Activated CD4-positive, CD25-positive, alpha-beta regulatory T cell treated with anti-CD3 and anti-CD28 coated beads, Interleukin-2, amount 50 U/mL, for 16 hours (primary cell): ENCODE measurements at regions not wholly inside any gene's neighbourhood (a gene's known extent, or its start where the extent isn't known, plus 50 kb on each side); places are given as distances from the start of the nearest gene placed in this dataset.
A peak's percentile ranks its signal among the peaks of the same experiment; 100 is the strongest.
"Not testable (repeated sequence)": the region's sequence is repeated elsewhere in the genome, so short reads cannot be mapped to it uniquely, and the experiment has no call there.

Source experiments
- DNase-seq: peaks from one replicate; pipeline ENCODE4 v3.0.0-alpha.2; 2020; ENCODE audit warnings: low read depth, low spot score

DNA sequence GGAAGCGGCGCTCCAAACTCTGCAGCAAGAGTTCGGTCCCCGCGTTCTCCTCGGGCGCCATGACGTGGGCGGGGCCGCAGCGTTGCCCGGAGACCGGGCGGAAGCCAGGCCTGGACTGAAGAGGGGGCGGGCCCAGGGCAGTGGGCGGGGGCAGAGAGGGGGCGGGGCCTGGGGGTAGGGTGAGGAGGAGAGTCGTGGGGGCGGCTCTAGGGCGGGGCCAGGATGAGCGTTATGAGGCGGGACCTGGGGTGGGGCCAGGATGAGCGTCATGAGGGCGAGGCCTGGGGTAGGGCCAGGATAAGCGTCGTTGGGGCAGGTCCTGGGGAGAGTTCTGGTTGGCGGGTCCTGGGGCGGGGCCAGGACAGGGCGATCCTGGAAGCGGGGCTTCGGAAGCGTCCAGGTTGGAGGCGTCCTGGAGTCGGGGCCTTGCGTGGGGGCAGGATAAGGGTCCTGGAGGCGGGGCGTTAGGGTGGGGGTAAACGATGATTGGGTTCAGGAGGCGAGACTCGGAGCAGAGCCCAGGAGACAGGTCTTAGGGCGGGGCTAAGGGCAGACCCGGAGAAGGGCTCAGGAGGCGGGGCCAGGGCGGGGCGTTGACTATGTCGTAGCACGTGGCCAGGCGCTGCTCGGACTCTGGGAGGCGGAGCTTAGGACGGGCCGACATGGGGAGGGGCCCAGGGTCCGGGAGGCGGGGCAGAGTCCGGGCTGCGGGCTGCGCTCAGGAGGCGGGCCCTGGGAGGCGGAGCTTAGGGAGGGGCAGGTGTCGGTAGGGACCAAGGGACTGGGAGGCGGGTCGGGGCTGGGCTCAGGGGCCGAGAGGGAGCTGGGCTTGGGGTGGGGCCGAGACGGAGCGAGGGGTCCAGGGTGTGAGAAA, 131.1 kb upstream of the ALDH3B2 start:
- DNase-seq: peak; percentile 93

DNA sequence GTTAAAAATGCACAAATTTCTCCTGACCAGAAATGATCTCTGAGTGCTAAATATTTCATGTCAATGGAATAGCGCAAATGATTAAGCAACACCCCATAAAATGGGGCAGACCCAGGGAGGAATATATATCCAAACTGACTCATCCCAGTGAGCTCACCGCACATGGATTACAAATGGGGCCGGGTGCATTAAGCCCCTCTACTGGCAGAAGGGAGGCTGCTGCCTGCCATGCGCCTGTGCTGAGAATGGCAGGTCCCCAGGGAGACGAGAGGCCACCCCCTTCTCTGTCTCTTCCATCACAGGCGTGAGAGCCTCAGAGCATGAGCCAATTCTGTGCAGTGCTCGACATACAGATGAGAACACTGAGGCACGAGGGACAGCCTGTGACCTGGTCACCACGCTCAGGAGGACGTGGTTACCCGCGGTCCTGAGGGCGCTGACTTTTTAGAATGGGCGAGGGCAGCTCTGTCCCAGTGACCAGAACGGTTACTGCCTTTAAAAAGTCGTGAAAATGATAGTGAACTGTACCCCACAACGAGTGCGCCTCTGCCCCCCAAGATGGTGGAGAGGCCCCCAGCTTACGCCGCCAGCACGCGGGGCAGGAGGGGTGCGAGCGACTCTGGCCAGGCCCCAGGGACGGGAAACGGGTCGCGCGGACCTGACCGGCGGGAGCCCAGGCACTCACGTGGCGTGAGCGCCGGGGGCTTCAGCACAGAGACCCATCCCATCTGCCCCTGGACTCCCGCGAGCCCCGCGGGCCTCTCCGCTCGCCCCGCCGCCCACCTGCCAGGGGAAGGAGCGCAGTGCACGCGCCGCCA, 130.2 kb upstream of the ALDH3B2 start:
- DNase-seq: not testable (repeated sequence)

DNA sequence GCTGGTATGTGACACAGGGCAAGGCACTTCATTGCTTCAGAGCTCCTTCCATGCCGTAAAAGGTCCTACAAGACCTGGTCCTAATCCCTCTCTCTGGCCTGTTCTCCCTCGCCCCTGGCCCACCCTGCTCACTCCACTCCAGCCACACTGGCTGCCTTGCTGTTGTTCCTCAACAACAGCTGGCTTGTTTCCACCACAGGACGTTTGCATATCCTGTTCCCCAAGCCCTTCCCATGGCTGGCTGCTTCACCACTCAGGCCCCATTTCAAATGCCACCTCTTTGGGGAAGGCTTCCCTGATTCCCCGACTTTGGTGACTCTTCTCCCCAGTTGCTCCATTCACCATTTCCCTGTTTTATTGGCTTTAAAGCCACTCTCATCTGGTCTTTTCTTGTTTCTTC, 129.1 kb upstream of the ALDH3B2 start:
- not testable (repeated sequence) for DNase-seq

DNA sequence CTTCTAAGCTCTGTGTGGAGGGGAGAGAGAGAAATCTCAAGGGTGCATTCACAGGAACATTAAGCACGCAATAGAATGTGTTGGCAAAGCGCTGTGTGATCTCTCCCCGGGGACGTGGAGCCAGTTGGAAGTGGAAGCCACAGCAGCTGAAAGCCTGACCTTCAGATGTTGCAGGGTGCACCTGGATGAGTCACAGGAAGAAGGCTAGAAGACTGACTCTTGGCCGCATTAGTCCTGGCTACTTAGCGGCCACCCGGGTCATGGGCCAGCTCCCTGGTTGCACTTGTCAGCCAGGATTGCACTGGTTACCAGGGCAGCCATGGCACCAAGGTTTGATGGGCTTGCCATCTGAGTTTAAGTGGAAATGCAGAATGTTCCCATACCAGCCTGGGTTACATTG, 128.6 kb upstream of the ALDH3B2 start:
- DNase-seq: not testable (repeated sequence)

DNA sequence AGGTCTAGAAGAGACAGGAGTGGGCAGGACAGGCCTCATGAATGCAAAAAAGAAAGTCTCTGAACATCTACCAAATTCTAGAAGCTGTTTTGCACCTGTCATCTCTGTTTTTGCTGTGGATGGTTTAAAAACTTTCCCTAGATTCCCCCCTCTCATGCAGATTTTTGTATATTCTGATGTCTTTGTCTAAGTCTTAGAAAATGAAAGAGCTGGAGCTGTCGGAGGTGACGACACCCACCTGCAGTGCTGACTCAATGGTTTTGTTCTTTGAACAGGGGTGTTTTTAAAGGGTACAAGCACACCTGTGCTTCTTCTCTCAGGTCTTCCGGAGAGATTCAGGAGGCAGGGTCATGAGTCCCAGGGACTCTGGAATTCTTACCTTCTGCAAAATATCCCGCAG, 128.2 kb upstream of the ALDH3B2 start:
- not testable (repeated sequence) for DNase-seq

DNA sequence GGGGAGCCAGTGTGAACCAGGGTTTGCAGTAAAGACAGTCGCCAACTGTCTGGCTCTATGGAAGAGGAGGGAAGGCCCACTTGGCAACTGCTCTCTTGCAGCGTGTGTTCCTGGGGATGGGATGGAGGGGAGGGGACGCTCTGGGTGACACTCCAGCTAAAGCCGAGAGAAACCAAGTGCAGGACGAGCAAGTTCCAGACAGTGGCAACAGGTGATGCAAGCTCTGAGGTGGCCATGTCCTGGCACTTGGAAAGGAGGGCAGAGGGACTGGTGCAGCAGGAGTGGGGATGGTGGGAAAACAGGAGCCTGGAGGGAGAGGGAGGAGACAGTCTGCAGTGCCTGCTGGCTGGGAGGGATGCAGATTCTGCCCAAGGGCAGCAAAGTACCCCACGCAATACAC, 127.0 kb upstream of the ALDH3B2 start:
- DNase-seq: not testable (repeated sequence)

DNA sequence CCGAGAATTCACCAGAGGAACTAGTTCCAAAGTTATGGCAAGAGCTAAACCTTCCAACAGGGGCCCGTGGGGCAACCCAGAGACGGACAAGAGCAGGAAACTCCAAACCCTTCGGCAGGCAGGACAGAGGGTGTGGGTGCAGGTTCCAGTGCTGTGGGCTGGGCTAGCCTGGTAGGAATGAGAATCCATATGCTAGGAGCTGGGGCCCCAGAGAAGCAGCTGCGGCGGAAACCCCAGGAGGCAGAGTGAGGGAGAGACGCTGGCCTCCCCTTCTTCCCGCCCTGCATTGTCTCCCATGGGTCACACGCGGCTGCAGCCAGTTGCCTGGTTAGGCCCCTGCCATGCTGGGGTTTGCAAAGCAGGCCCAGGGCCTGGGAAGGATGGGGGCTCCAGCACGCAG, 126.2 kb upstream of the ALDH3B2 start:
- not testable (repeated sequence) for DNase-seq

DNA sequence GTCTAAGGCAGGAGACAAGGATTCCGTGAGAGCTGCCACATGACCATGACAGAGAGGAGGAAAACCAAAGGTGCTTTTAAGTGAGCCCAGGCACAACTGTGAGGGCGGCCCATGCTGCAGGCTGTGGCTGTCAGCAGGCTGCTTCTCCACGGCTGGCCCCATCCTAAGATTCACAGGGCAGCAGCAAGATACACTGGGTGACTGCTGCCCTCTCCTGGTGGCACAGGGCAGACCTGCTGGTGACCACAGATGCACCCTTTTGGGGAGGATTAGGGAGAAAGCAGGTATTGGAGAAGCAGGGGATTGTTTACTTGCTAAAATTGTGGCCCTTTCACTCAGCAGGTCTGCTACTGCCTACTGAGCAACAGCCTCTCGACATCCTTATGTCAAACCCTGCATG, 125.4 kb upstream of the ALDH3B2 start:
- not testable (repeated sequence) for DNase-seq

DNA sequence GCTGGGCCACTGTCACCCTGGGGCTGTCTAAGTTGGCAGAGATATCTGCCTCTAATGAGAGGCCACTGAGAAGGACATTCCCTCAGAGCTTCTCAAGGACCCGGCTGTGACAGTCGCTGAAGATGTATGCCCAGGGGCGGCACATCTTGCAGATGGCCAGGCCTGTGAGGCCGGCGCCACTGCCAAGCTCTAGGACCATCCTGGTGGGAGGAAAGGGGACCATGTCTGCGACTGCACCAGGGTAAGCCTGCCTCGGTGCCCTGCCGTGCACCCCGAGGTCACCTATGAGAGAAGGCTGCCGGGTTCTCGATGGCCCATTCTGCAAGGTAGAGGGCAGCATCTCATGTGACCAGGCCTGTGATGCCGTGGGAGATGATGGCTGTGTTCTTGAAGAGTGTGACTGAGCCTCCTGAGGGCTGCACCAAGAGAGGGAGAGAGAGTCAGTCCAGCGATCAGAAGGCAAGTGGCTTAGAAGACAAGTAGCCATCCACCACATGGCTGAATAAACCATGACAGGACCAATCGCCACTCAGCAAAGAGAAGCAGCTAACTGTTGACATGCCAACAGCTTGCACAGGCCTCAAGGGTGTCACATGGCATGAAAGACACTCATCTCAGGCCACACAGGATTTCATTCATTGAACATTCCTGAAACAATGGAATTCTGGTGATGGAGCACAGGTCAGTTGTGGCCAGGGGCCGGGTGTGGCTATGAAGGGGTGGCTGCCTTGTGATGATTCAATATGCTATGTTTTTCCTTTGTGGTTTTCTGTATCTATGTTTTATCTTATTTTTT, 123.5 kb upstream of the ALDH3B2 start:
- DNase-seq: not testable (repeated sequence)

DNA sequence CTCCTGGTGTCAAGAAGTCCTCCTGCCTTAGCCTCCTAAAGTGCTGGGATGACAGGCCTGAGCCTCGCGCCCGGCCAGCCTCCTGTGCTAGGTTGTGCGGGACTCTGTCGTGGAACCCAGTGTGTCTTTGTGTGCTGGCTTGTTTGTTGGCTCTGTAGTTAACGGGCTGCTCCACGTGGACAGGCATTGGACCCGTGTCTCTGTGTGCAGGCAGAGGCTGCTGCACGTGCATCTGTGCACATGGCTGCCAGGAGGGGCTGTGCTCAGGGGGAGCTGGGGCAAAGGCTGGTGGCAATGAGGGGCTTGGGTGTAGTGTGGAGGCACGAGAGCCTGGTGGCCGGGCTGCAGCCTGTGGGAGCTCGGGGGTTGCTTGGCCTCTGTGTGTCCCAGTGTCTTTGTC, 121.3 kb upstream of the ALDH3B2 start:
- DNase-seq: no peak

DNA sequence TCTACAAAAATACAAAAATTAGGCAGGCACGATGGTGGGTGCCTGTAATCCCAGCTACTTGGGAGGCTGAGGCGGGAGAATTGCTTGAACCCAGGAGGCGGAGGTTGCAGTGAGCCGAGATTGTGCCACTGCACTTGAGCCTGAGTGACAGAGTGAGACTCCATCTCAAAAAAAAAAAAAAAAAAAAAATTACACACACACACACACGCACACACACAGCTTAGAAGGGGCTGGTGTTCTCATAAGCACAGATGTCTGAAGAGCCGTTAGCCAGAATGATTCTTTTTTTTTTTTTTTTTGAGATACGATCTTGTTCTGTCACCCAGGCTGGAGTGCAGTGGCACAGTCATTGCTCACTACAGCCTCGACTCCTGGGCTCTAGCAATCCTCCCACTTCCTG, 119.3 kb upstream of the ALDH3B2 start:
- not testable (repeated sequence) for DNase-seq

DNA sequence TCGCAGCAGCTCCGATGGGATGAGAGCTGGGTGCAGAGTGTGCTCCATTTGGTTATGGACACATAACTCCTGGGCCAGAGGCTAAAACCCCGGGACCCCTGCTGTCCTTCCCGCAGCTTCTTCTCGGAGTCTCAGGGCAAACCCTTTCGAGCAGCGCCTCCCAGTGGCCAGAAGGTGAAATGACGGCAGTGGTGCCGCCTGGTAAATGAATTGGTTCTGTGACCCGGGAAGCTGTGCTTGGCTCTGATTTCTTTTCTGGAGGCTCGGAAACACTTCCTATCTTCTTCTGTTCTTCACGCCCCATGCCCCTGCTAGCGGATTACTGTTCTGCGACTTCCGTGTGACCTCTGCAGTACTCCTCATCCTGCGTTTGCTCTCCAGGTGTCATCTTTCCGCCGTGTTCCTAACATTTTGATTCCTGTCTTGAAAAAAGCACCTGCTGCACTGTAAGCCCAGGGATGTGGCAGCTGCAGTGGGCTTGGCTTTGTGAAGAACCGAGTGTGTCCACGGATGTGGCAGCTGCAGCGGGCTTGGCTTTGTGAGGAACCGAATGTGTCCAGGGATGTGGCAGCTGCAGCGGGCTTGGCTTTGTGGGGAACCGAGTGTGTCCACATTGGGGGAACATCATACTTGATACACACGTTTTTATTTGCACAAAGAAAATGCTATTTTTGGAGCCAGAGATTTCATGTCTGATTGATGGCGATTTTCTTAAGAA, 118.0 kb upstream of the ALDH3B2 start:
- DNase-seq: not testable (repeated sequence)

DNA sequence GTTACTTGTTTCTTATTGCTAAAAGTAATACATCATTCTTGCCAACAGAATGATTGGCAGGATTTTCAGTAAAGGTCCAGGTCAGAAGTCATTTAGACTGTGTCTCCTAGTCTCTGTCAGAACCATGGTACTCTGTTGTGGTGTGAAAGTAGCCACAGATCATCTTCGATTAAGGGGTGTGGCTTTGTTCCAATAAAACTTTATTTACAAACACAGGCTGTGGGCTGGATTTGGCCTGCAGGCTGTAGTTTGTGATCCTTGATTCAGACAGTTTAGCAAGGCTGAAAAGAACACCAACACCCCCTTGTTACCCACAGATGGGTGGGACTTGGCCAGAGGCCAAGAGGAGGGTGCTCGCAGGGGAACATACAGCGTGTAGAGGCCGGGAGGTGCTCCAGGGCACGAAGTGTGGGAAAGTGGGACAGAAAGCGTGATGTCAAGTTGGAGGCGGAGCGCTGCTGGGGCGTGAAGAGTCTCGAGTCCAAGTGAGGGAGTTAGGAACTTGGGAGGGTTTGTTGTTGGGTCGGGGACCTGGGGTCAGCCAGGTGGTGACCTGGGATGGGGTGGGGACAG, 117.3 kb upstream of the ALDH3B2 start:
- not testable (repeated sequence) for DNase-seq

DNA sequence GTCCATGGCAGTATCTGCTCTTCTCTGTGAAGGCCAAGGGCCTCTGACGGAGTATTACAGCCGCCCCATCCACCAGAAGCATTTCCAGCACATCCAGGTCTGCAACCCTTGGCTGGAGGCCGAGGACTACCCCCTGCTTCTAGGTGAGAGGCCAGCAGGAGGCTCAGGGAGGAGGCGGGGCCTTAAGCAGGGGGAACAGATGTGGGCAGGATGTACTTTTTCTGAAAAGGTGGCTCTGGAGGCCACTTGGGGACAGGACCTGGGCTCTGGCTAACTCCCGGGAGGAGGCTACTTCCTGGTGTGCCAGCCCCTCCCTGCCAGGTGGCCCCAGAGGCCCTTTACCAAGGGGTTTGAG, 113.9 kb upstream of the ALDH3B2 start:
- DNase-seq: not testable (repeated sequence)

DNA sequence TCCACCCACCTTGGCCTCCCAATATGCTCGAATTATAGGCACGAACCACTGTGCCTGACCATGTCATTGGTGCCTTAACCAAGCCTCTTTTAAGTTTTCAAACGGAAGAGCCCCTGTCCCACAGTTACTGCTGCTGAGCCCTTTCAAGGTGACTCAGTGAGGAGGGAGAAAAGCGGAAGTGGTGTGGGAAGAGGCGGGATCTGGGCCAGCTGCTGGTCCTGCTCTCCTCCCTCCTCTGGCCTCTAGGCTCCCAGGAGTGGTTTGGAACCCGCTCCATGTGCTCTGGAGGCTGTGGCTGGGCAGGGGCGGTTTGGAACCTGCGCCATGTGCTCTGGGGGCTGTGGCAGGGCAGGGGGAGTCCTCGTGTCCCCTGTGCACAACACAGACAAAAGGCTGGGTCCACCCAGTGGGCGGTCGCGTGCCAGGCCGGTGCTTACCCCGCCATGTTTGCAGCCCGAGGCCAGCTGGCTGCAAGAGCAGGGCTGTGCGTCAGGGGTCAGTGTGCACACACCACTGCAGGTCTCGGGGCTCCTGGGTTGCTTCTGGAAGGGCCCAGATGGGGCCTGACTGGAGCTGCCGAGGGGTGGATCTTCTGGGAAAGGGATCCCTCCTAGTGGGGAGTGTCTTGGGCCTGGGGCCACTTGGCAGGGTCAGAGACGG, 113.4 kb upstream of the ALDH3B2 start:
- DNase-seq: not testable (repeated sequence)

DNA sequence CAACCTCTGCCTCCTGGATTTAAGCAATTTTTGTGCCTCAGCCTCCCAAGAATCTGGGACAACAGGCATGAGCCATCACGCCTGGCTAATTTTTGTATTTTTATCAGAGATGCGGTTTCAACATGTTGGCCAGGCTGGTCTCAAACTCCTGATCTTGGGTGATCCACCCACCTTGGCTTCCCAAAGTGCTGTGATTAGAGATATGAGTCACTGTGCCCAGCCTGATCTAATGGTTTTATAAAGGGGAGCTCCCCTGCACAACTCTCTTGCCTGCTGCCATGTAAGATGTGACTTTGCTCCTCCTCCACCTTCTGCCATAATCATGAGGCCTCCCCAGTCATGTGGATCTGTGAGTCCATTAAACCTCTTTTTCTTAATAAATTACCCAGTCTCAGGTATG, 107.5 kb upstream of the ALDH3B2 start:
- DNase-seq: not testable (repeated sequence)

DNA sequence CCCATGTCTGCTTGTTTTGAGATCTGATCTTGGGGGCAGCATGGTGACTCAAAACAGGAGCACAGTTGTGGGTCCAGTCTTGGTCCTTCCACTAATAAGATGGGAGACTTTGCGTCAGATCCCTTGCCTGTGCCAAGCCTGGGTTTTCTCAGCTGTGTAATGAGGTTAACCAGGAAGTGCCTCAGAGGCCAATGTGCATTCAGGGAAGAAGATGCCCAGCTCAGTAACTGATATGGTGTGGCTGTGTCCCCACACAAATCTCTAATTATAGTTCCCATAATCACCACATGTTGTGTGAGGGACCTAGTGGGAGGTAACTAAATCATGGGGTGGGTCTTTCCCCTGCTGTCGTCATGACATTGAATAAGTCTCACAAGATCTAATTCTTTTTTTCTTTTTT, 107.1 kb upstream of the ALDH3B2 start:
- DNase-seq: not testable (repeated sequence)

DNA sequence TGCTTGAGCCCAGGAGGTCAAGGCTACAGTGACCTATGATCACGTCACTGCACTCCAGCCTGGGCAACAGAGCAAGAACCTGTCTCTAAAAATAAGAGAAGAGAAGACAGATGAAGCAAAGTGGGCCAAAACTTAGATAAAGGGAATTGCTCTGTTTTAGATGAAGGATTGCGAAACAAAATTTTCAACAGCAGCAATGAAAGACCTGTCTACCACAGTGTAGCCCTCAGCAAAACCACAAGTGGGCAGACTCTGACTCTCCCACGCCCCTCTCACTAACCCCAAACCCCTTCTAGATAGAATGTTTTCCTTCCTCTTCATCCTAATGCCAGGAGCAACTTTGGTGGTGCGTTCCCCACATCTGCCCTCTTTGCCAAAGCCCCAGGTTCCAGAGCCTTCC, 105.6 kb upstream of the ALDH3B2 start:
- DNase-seq: no peak

DNA sequence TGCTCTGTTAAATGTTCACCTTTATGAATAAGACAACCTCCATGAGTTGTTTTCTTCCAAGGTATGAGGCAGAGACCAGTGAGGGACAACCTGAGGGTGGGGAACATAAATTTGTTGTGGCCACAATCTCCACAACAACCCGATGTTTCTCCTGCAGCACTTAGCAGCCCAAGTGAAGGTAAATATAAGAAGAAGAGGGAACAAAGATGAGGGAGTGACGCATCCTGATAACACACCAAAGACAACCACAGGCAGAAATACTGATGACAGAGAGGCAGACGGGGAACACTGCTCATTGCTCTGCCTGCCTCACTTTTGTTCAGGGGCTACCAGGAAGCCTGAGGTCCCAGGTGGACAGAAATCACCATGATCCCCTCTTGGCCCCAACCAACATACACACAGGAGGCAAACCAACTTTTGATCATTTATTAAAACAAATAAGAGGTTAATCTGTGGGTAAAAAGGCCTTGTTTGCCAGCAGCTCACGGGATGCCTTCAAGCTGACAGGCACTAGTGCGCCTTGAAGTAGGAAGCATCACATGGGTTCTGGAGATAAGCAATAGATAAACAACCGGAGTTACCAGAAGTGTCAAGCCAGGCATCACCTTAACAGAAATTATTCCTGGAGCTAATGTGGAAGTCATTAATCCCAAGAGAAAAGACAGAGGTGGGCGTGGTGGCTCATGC, 104.9 kb upstream of the ALDH3B2 start:
- DNase-seq: not testable (repeated sequence)
